ENCODE measurements at regions not wholly inside any gene's neighbourhood (a gene's known extent, or its start where the extent isn't known, plus 50 kb on each side); places are given as distances from the start of the nearest gene placed in this dataset.
A peak's percentile ranks its signal among the peaks of the same experiment; 100 is the strongest.

GRCh38 chr11:122505304-122506006 is 150.1 kb upstream of the UBASH3B start (continued):
- TF ChIP-seq, protein P1, sequence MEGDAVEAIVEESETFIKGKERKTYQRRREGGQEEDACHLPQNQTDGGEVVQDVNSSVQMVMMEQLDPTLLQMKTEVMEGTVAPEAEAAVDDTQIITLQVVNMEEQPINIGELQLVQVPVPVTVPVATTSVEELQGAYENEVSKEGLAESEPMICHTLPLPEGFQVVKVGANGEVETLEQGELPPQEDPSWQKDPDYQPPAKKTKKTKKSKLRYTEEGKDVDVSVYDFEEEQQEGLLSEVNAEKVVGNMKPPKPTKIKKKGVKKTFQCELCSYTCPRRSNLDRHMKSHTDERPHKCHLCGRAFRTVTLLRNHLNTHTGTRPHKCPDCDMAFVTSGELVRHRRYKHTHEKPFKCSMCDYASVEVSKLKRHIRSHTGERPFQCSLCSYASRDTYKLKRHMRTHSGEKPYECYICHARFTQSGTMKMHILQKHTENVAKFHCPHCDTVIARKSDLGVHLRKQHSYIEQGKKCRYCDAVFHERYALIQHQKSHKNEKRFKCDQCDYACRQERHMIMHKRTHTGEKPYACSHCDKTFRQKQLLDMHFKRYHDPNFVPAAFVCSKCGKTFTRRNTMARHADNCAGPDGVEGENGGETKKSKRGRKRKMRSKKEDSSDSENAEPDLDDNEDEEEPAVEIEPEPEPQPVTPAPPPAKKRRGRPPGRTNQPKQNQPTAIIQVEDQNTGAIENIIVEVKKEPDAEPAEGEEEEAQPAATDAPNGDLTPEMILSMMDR (IDR thresholded peaks at IDR 0.05 in 2 of 3, conservative IDR thresholded peaks at IDR 0.05 in 1 of 3; ENCODE audit: insufficient read depth in 2 of 3, low read depth in 1 of 3, low read length in 3 of 3) = peak; percentile 53 to 73 (median 62)
- TF ChIP-seq SRSF7 (optimal IDR thresholded peaks at IDR 0.05; ENCODE audit: low read depth, low read length) (no peak), RAD21 (CRISPR knock-in tag; conservative IDR thresholded peaks at IDR 0.05 in 1 of 2, IDR thresholded peaks at IDR 0.05 in 1 of 2) (peak; percentile 48 to 58), NFE2L1 (tag; IDR thresholded peaks at IDR 0.05; ENCODE audit: borderline replicate concordance, low read depth) (no peak), KLF13 (tag; IDR thresholded peaks at IDR 0.05; ENCODE audit: borderline replicate concordance, low read depth) (no peak), EP300 (IDR thresholded peaks at IDR 0.05; ENCODE audit: low read length) (no peak)

- H3K9me1 ChIP-seq (ENCODE audit: control insufficient read depth, insufficient read depth, low read length) = no peaks in the 10 kb centered on the region
- no peak overlapping the region for H3K4me2 ChIP-seq (ENCODE audit: insufficient read depth, low read length)
- no peaks in the 10 kb centered on the region for H4K20me1 ChIP-seq (replicated peaks; ENCODE audit: control insufficient read depth, insufficient read depth, low read length)
- no peaks in the 10 kb centered on the region for H3K4me1 ChIP-seq (replicated peaks in 1 of 2; ENCODE audit: control insufficient read depth in 2 of 2, insufficient read depth in 2 of 2, low read length in 2 of 2)
- H3K27ac ChIP-seq (ENCODE audit: extremely low read depth, low read depth, low read length) = no peak overlapping the region
- no peak overlapping the region for H3K9ac ChIP-seq (ENCODE audit: insufficient read depth in 1 of 2, low read depth in 2 of 2, low read length in 2 of 2)
- no peaks in the 10 kb centered on the region for H3K79me2 ChIP-seq (ENCODE audit: control insufficient read depth, insufficient read depth, low read length)
- H3K4me3 ChIP-seq = no peak overlapping the region
- intact Hi-C loops (cut with micrococcal nuclease) (no loop called here), in situ Hi-C loops (cut with MboI) (no loop called here)
- TF ChIP-seq ZNF384 (IDR thresholded peaks at IDR 0.05; ENCODE audit: low read depth, low read length) (no peak), HNRNPL (IDR thresholded peaks at IDR 0.05; ENCODE audit: low read depth, low read length) (no peak), NONO (IDR thresholded peaks at IDR 0.05; ENCODE audit: low read depth in 2 of 2, low read length in 1 of 2) (no peak), NFE2L1 (tag; IDR thresholded peaks at IDR 0.05; ENCODE audit: borderline replicate concordance, low read depth) (no peak), SMARCA5 (IDR thresholded peaks at IDR 0.05) (no peak)
- TF ChIP-seq, protein P2, sequence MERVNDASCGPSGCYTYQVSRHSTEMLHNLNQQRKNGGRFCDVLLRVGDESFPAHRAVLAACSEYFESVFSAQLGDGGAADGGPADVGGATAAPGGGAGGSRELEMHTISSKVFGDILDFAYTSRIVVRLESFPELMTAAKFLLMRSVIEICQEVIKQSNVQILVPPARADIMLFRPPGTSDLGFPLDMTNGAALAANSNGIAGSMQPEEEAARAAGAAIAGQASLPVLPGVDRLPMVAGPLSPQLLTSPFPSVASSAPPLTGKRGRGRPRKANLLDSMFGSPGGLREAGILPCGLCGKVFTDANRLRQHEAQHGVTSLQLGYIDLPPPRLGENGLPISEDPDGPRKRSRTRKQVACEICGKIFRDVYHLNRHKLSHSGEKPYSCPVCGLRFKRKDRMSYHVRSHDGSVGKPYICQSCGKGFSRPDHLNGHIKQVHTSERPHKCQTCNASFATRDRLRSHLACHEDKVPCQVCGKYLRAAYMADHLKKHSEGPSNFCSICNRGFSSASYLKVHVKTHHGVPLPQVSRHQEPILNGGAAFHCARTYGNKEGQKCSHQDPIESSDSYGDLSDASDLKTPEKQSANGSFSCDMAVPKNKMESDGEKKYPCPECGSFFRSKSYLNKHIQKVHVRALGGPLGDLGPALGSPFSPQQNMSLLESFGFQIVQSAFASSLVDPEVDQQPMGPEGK (CRISPR knock-in tag; IDR thresholded peaks at IDR 0.05; ENCODE audit: borderline replicate concordance) = no peak
- no peak overlapping the region for H2AFZ ChIP-seq (ENCODE audit: low read depth, low read length)
- ChIA-PET POLR2A (no interaction called here), CTCF (ENCODE audit: low intra/inter-chr PET ratio) (no interaction called here)
- no peaks in the 10 kb centered on the region for H3K36me3 ChIP-seq (ENCODE audit: control insufficient read depth, insufficient read depth, low read length)
- 2% methylated on average over 2 of the region's 2 CpGs for WGBS (ENCODE audit: insufficient coverage, low coverage, missing lambda C conversion rate)
- DNase-seq (ENCODE audit: extremely low read depth in 1 of 4, low spot score in 3 of 4) = no peak
- BruUV-seq (replicated peaks) = no TSS peak
- FAIRE-seq = no peak
- no peak for ATAC-seq
- no peaks in the 10 kb centered on the region for H3K27me3 ChIP-seq (ENCODE audit: control insufficient read depth in 2 of 2, insufficient read depth in 2 of 2, low read length in 2 of 2)
- no peaks in the 10 kb centered on the region for H3K9me3 ChIP-seq (replicated peaks; ENCODE audit: control insufficient read depth, insufficient read depth, low read depth, low read length)
These were observed 161.3 kb upstream of the UBASH3B start for GRCh38 chr11:122494221-122494620.

Data from K562 (cell line).